H1 (cell line): ENCODE measurements at regions not wholly inside any gene's neighbourhood (a gene's known extent, or its start where the extent isn't known, plus 50 kb on each side); places are given as distances from the start of the nearest gene placed in this dataset.

Experiments
- CTCF ChIA-PET: fragments of 300-600 bp; sonication (Branson Sonifier 250); formaldehyde crosslinking; loops from one replicate; lab custom pipeline; 2021; ENCODE audit not compliant: partially characterized antibody; lab: Charles Lee
- POLR2A ChIA-PET: fragments of 300-600 bp; sonication (Branson Sonifier 250); formaldehyde crosslinking; loops from one replicate; lab custom pipeline; 2021; ENCODE audit warnings: inconsistent platforms; ENCODE audit not compliant: partially characterized antibody; lab: Charles Lee
- DNase-seq, 2 experiments: peaks; one replicate each; pipeline versions ENCODE4 v3.0.0 to v3.0.0-alpha.2; 2010 to 2022; ENCODE audit warnings: low spot score in 2 of 2, low read depth in 1 of 2, mixed read lengths in 1 of 2
- FAIRE-seq: peaks from 2 replicates; lab custom pipeline; 2011; peaks lifted over from hg19 to GRCh38; lab: Jason Lieb, UNC
- H2AFZ ChIP-seq: 2 replicates; pipeline ENCODE4 v1.8.1; 2012; ENCODE audit warnings: low read length, inconsistent platforms
- H2AK5ac ChIP-seq: 2 replicates; pipeline ENCODE4 v1.6.1; 2013; ENCODE audit warnings: low read depth, low read length
- H2BK120ac ChIP-seq: replicated peaks from 2 replicates; pipeline ENCODE3; 2013; ENCODE audit warnings: low read depth, low read length, inconsistent platforms
- H2BK12ac ChIP-seq: 2 replicates; pipeline ENCODE4 v1.6.1; 2013; ENCODE audit warnings: low read depth, low read length
- H2BK15ac ChIP-seq: 2 replicates; pipeline ENCODE4 v1.6.1; 2013; ENCODE audit warnings: low read length
- H2BK20ac ChIP-seq: 2 replicates; pipeline ENCODE4 v1.6.1; 2013; ENCODE audit warnings: low read length
- H2BK5ac ChIP-seq: 2 replicates; pipeline ENCODE4 v1.6.1; 2013; ENCODE audit warnings: low read depth, low read length
- H3K14ac ChIP-seq: 2 replicates; pipeline ENCODE4 v1.6.1; 2013; ENCODE audit warnings: inconsistent platforms; ENCODE audit not compliant: insufficient read length
- H3K18ac ChIP-seq: 2 replicates; pipeline ENCODE4 v1.6.1; 2013; ENCODE audit warnings: low read length; ENCODE audit errors: extremely low read depth
- H3K23ac ChIP-seq: 2 replicates; pipeline ENCODE4 v1.6.1; 2013; ENCODE audit warnings: inconsistent platforms; ENCODE audit not compliant: insufficient read length
- H3K23me2 ChIP-seq: 2 replicates; pipeline ENCODE4 v1.6.1; 2013; ENCODE audit warnings: low read depth, low read length
- H3K27ac ChIP-seq: 2 replicates; pipeline ENCODE4 v1.6.1; 2011; ENCODE audit warnings: low read depth, low read length, inconsistent platforms
- H3K27me3 ChIP-seq, 4 experiments: replicated peaks in 1 of 4; 1 replicate in 1 of 4; 2 replicates in 3 of 4; pipeline versions ENCODE4 v1.6.1 to v1.8.1; 2011 to 2013; ENCODE audit warnings: low read length in 3 of 4, mild to moderate bottlenecking in 3 of 4, inconsistent platforms in 2 of 4, mixed read lengths in 2 of 4, moderate library complexity in 1 of 4; ENCODE audit not compliant: control insufficient read depth in 3 of 4, insufficient read depth in 3 of 4; ENCODE audit errors: extremely low read depth in 1 of 4
- H3K36me3 ChIP-seq, 4 experiments: 2 replicates each; pipeline versions ENCODE4 v1.6.1 to v1.8.1; 2011 to 2013; ENCODE audit warnings: mild to moderate bottlenecking in 4 of 4, low read length in 3 of 4, moderate library complexity in 2 of 4, control low read depth in 1 of 4, inconsistent platforms in 1 of 4; ENCODE audit not compliant: insufficient read depth in 4 of 4, control insufficient read depth in 2 of 4
- H3K4ac ChIP-seq: replicated peaks from 2 replicates; pipeline ENCODE3; 2013; ENCODE audit warnings: low read length, low read depth, mixed read lengths, inconsistent platforms; ENCODE audit not compliant: insufficient read length
- H3K4me1 ChIP-seq, 4 experiments: replicated peaks in 1 of 4; 1 replicate in 1 of 4; 2 replicates in 3 of 4; pipeline versions ENCODE4 v1.6.1 to v1.8.1; 2011 to 2013; ENCODE audit warnings: low read length in 3 of 4, inconsistent platforms in 2 of 4, mixed read lengths in 1 of 4; ENCODE audit not compliant: insufficient read depth in 4 of 4, control insufficient read depth in 3 of 4
- H3K4me2 ChIP-seq, 2 experiments: 2 replicates each; pipeline versions ENCODE4 v1.6.1 to v1.8.1; 2011 to 2013; ENCODE audit warnings: low read depth in 2 of 2, low read length in 2 of 2, control low read depth in 1 of 2, inconsistent platforms in 1 of 2, mild to moderate bottlenecking in 1 of 2; ENCODE audit not compliant: insufficient read depth in 1 of 2
- H3K4me3 ChIP-seq, 4 experiments: fragments of 200-600, 300-600 bp in 1 of 4; sonication (generic), shearing (Covaris generic), sonication (Bioruptor Twin) in 1 of 4; 2 replicates each; pipeline versions ENCODE4 v1.5.1 to v1.8.1; 2011 to 2016; ENCODE audit warnings: low read length in 4 of 4, low read depth in 3 of 4, control low read depth in 2 of 4, inconsistent platforms in 2 of 4, mild to moderate bottlenecking in 2 of 4, mixed read lengths in 1 of 4, moderate library complexity in 1 of 4; ENCODE audit not compliant: insufficient read depth in 2 of 4; ENCODE audit errors: extremely low read depth in 1 of 4
- H3K56ac ChIP-seq: replicated peaks from 2 replicates; pipeline ENCODE3; 2013; ENCODE audit warnings: low read depth, mild to moderate bottlenecking, mixed read lengths, low read length, inconsistent platforms; ENCODE audit not compliant: insufficient read length
- H3K79me1 ChIP-seq: 2 replicates; pipeline ENCODE4 v1.6.1; 2013; ENCODE audit warnings: low read depth, low read length, control low read depth
- H3K79me2 ChIP-seq, 2 experiments: 2 replicates each; pipeline versions ENCODE4 v1.6.1 to v1.8.1; 2012 to 2013; ENCODE audit warnings: low read length in 2 of 2, mild to moderate bottlenecking in 2 of 2, inconsistent platforms in 1 of 2; ENCODE audit not compliant: insufficient read depth in 2 of 2, control insufficient read depth in 1 of 2
- H3K9ac ChIP-seq, 4 experiments: replicated peaks in 1 of 4; 1 replicate in 1 of 4; 2 replicates in 3 of 4; pipeline versions ENCODE4 v1.6.1 to v1.8.1; 2011 to 2013; ENCODE audit warnings: low read depth in 3 of 4, low read length in 3 of 4, control low read depth in 2 of 4, mild to moderate bottlenecking in 2 of 4, moderate library complexity in 2 of 4, inconsistent platforms in 1 of 4; ENCODE audit errors: extremely low read depth in 1 of 4
- H3K9me3 ChIP-seq, 2 experiments: 2 replicates each; pipeline versions ENCODE4 v1.6.1 to v1.8.1; 2012 to 2013; ENCODE audit warnings: mild to moderate bottlenecking in 2 of 2, moderate library complexity in 2 of 2, control low read depth in 1 of 2, inconsistent platforms in 1 of 2, low read depth in 1 of 2, low read length in 1 of 2, mixed read lengths in 1 of 2; ENCODE audit not compliant: insufficient read depth in 2 of 2
- H4K20me1 ChIP-seq, 2 experiments: replicated peaks in 1 of 2; 2 replicates each; pipeline versions ENCODE3 to v1.8.1; 2011 to 2013; ENCODE audit warnings: inconsistent platforms in 2 of 2, low read length in 2 of 2, mild to moderate bottlenecking in 1 of 2; ENCODE audit not compliant: insufficient read depth in 2 of 2, control insufficient read depth in 1 of 2
- H4K5ac ChIP-seq: 2 replicates; pipeline ENCODE4 v1.6.1; 2013; ENCODE audit warnings: low read length, low read depth, mixed read lengths, inconsistent platforms; ENCODE audit not compliant: insufficient read length
- H4K8ac ChIP-seq: 2 replicates; pipeline ENCODE4 v1.8.0; 2013; ENCODE audit warnings: mild to moderate bottlenecking, moderate library complexity, low read length, inconsistent platforms; ENCODE audit not compliant: insufficient read depth; ENCODE audit errors: extremely low read depth
- H4K91ac ChIP-seq: replicated peaks from 2 replicates; pipeline ENCODE3; 2013; ENCODE audit warnings: low read length, mixed read lengths, inconsistent platforms; ENCODE audit not compliant: insufficient read length
- TCF12 ChIP-seq: IDR thresholded peaks from 2 replicates; pipeline ENCODE4 v1.6.1; 2011; ENCODE audit warnings: low read depth, mild to moderate bottlenecking, low read length
- ZNF274 ChIP-seq: IDR thresholded peaks from 2 replicates; pipeline ENCODE4 v1.7.0; 2012; ENCODE audit warnings: low read length, borderline replicate concordance; ENCODE audit errors: extremely low read depth
- WGBS, 2 experiments: shearing (Covaris generic) in 1 of 2; methylation state at CpG; one replicate each; pipeline versions ENCODE4 v1.1.6 to v1.1.7; 2013 to 2015; ENCODE audit warnings: low lambda C conversion rate in 2 of 2, mixed read lengths in 2 of 2, inconsistent platforms in 1 of 2, low coverage in 1 of 2, missing lambda C conversion rate in 1 of 2; ENCODE audit not compliant: insufficient replicate concordance in 2 of 2, insufficient coverage in 1 of 2, insufficient read length in 1 of 2; ENCODE audit errors: extremely low coverage in 1 of 2, missing lambda C conversion rate in 1 of 2; 5-methylcytosine and 5-hydroxymethylcytosine counted together

DNA sequence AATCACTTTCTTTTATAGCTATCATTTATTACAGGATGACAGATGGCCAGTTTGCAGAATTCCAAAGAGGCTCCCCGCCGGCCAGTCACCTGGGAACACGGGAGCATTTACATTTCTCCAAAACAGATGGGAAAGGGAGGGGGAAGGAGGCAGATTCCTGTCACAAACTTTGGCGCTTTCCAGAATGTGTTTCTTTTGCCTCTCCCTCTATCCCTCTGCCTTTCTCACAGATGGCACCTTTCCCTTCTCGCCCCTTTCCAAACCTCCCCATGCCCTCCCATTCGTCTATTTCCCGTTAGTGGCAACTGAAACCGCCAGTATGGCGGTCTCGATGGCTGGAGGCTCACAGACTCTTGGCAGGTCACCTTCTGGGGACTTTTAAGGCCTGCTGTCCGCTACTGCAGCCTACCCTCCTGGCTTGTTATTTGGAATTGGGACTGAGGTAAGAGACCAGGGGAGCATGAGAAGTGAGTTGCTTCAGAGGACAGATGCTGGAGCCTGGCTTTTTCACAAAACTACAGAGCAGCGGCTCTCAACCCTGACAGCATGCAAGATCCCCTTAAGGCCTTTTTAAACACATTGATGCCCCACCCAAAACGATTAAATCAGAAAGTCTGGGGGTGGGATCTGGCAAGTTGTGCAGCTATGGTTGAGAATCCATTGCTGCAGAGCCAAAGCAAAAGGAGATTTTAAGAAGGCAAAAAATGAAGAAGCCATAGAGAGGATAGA lies 161.5 kb upstream of the VASH1 start:
- 0 out of 2 replicates have a peak overlapping the region, but pooled peaks have one; percentile 65 for H2AFZ ChIP-seq
- H3K9me3 ChIP-seq, result no peaks in the 10 kb centered on the region
- 0 out of 2 replicates have a peak, but pooled peaks have one; percentile 21 for TF ChIP-seq TCF12
- no peak for TF ChIP-seq ZNF274
- POLR2A ChIA-PET, result no interaction called here
- H3K36me3 ChIP-seq, result no peaks in the 10 kb centered on the region
- H2BK12ac ChIP-seq, result no peak overlapping the region
- no peaks in the 10 kb centered on the region for H4K20me1 ChIP-seq
- no peak overlapping the region for H2AK5ac ChIP-seq
- H3K4me1 ChIP-seq, result peaks cover 0 to 7% (median 6%) of the 10 kb centered on the region in 4 experiments; a peak in 6 of 7 replicates
- H3K4me3 ChIP-seq, result no peak overlapping the region
- H4K91ac ChIP-seq, result no peak overlapping the region
- no peak overlapping the region for H3K4me2 ChIP-seq
- H2BK120ac ChIP-seq, result no peak overlapping the region
- CTCF ChIA-PET, result interaction anchor here (1.2 to 1.3 kb wide), 2 partner anchors 22 to 38 kb away, joined by 3 to 7 read pairs; no protein-coding TSS in a partner anchor
- H3K14ac ChIP-seq, result no peak overlapping the region
- no peaks in the 10 kb centered on the region for H3K23me2 ChIP-seq
- H3K23ac ChIP-seq, result no peak overlapping the region
- no peaks in the 10 kb centered on the region for H3K79me1 ChIP-seq
- no peak for DNase-seq
- 67% methylated on average over 13 of the region's 13 CpGs; no CpG with 5 or more reads in 1 of the 2 experiments for WGBS, 2 experiments
- H3K27me3 ChIP-seq, result no peaks in the 10 kb centered on the region
- H2BK20ac ChIP-seq, result no peak overlapping the region
- no peak overlapping the region for H3K9ac ChIP-seq
- H3K27ac ChIP-seq, result no peak overlapping the region
- H2BK5ac ChIP-seq, result no peak overlapping the region
- no peak for FAIRE-seq
- no peak overlapping the region for H2BK15ac ChIP-seq
- H3K56ac ChIP-seq, result no peak overlapping the region
- no peak overlapping the region for H3K4ac ChIP-seq
- no peak overlapping the region; the same call in 1 of the 2 replicates for H4K8ac ChIP-seq
- no peak overlapping the region for H3K18ac ChIP-seq
- H3K79me2 ChIP-seq, result no peaks in the 10 kb centered on the region
- H4K5ac ChIP-seq, result no peak overlapping the region
